Omental fat pad (tissue), 3 donors: ENCODE measurements at regions not wholly inside any gene's neighbourhood (a gene's known extent, or its start where the extent isn't known, plus 50 kb on each side); places are given as distances from the start of the nearest gene placed in this dataset.

ENCODE experiments used
- ATAC-seq: fragments of 150-250 bp; one replicate; pipeline ENCODE4 v1.9.1; 2016; ENCODE audit warnings: mild to moderate bottlenecking, moderate library complexity; ENCODE audit not compliant: low FRiP score
- DNase-seq: peaks from one replicate; pipeline ENCODE4 v3.0.0-alpha.2; 2019; ENCODE audit warnings: low spot score
- CTCF ChIP-seq, 3 donors: fragments of 450-650 bp; IDR thresholded peaks; one replicate each; pipeline ENCODE4 v1.5.1; 2016 to 2017; ENCODE audit warnings: antibody characterized with exemption in 3 of 3, mild to moderate bottlenecking in 3 of 3, moderate library complexity in 2 of 3

GRCh38 chr2:128403814-128404708 lies 85.4 kb upstream of the HS6ST1 start:
- ATAC-seq (no peak), DNase-seq (no peak)
- no peak for TF ChIP-seq CTCF (IDR thresholded peaks at IDR 0.05)

GRCh38 chr2:128404709-128405466 lies 86.2 kb upstream of the HS6ST1 start:
- TF ChIP-seq CTCF (IDR thresholded peaks at IDR 0.05), result no peak
- no peak for DNase-seq
- ATAC-seq, result no peak

- DNase-seq, result no peak
- TF ChIP-seq CTCF (IDR thresholded peaks at IDR 0.05), result no peak
- no peak for ATAC-seq
These were observed 86.8 kb upstream of the HS6ST1 start for GRCh38 chr2:128405467-128405900.

- no peak for TF ChIP-seq CTCF (IDR thresholded peaks at IDR 0.05)
- DNase-seq (no peak), ATAC-seq (no peak)
These were observed 87.4 kb upstream of the HS6ST1 start for GRCh38 chr2:128405981-128406613.

- ATAC-seq (no peak), DNase-seq (no peak)
- TF ChIP-seq CTCF (IDR thresholded peaks at IDR 0.05), result no peak
These were observed 88.3 kb upstream of the HS6ST1 start for GRCh38 chr2:128406736-128407554.
